IMR-90 (cell line): ENCODE measurements at regions not wholly inside any gene's neighbourhood (a gene's known extent, or its start where the extent isn't known, plus 50 kb on each side); places are given as distances from the start of the nearest gene placed in this dataset.

ENCODE experiments used
- ATAC-seq: fragments of 200-7000 bp; cut with Tn5 transposase; 2 replicates; pipeline ENCODE4 v1.9.1; 2020; ENCODE audit warnings: low read depth, mild to moderate bottlenecking, moderate library complexity
- BruUV-seq: library from RNA; stranded (reverse); fragments of 400-500 nt; replicated peaks from 2 replicates; lab custom pipeline; 2021; lab: Mats Ljungman, UMichigan
- CTCF ChIA-PET: fragments of 300-600 bp; formaldehyde crosslinking; extraction: SDS; loops from one replicate; lab custom pipeline; 2021; ENCODE audit warnings: antibody characterized with exemption; lab: Yijun Ruan, JAX
- POLR2A ChIA-PET: fragments of 300-600 bp; sonication (Branson Sonifier 250); formaldehyde crosslinking; loops from one replicate; lab custom pipeline; 2022; ENCODE audit warnings: antibody characterized with exemption; ENCODE audit not compliant: unreplicated experiment; lab: Charles Lee
- DNase-seq: peaks from one replicate; pipeline ENCODE4 v3.0.0; 2013
- H2AFZ ChIP-seq: replicated peaks from 2 replicates; pipeline ENCODE3; 2013; ENCODE audit warnings: low read length, mild to moderate bottlenecking; ENCODE audit not compliant: poor library complexity
- H2AK5ac ChIP-seq: 2 replicates; pipeline ENCODE4 v1.6.1; 2013; ENCODE audit warnings: low read depth, low read length, inconsistent platforms
- H2AK9ac ChIP-seq: replicated peaks from 2 replicates; pipeline ENCODE3; 2013; ENCODE audit warnings: mild to moderate bottlenecking, low read depth, low read length, moderate library complexity; ENCODE audit not compliant: poor library complexity
- H2BK120ac ChIP-seq: 2 replicates; pipeline ENCODE4 v1.6.1; 2013; ENCODE audit warnings: low read depth, low read length, inconsistent platforms
- H2BK15ac ChIP-seq: 3 replicates; pipeline ENCODE4 v1.6.1; 2013; ENCODE audit warnings: low read depth, low read length, inconsistent platforms
- H2BK20ac ChIP-seq: 2 replicates; pipeline ENCODE4 v1.6.1; 2013; ENCODE audit warnings: low read depth, mild to moderate bottlenecking, inconsistent platforms, low read length, moderate library complexity
- H2BK5ac ChIP-seq: 2 replicates; pipeline ENCODE4 v1.6.1; 2013; ENCODE audit warnings: mild to moderate bottlenecking, low read depth, low read length, inconsistent platforms; ENCODE audit not compliant: poor library complexity, severe bottlenecking
- H3K14ac ChIP-seq: replicated peaks from 2 replicates; pipeline ENCODE4 v1.6.1; 2013; ENCODE audit warnings: low read depth, low read length, inconsistent platforms
- H3K18ac ChIP-seq: 2 replicates; pipeline ENCODE4 v1.6.1; 2013; ENCODE audit warnings: low read depth, low read length, control low read depth
- H3K23ac ChIP-seq: 2 replicates; pipeline ENCODE4 v1.6.1; 2013; ENCODE audit warnings: low read depth, low read length, inconsistent platforms
- H3K27ac ChIP-seq: 2 replicates; pipeline ENCODE4 v1.5.1; 2013; ENCODE audit warnings: mild to moderate bottlenecking, control low read depth, low read length; ENCODE audit not compliant: insufficient read depth
- H3K27me3 ChIP-seq: 2 replicates; pipeline ENCODE4 v1.6.1; 2013; ENCODE audit warnings: low read length; ENCODE audit not compliant: control insufficient read depth, insufficient read depth
- H3K36me3 ChIP-seq: 2 replicates; pipeline ENCODE4 v1.6.1; 2013; ENCODE audit warnings: low read length, mixed read lengths; ENCODE audit not compliant: control insufficient read depth, insufficient read depth
- H3K4ac ChIP-seq: 2 replicates; pipeline ENCODE4 v1.6.1; 2013; ENCODE audit warnings: low read depth, low read length, inconsistent platforms
- H3K4me1 ChIP-seq: 2 replicates; pipeline ENCODE4 v1.6.1; 2013; ENCODE audit warnings: low read length, mixed read lengths; ENCODE audit not compliant: control insufficient read depth, insufficient read depth
- H3K4me2 ChIP-seq: 2 replicates; pipeline ENCODE4 v1.6.1; 2013; ENCODE audit warnings: low read depth, mild to moderate bottlenecking, control low read depth, low read length, moderate library complexity
- H3K4me3 ChIP-seq: 2 replicates; pipeline ENCODE4 v1.5.1; 2013; ENCODE audit warnings: low read depth, mild to moderate bottlenecking, control low read depth, low read length, moderate library complexity; ENCODE audit not compliant: insufficient read depth
- H3K56ac ChIP-seq: 2 replicates; pipeline ENCODE4 v1.6.1; 2013; ENCODE audit warnings: low read length, inconsistent platforms; ENCODE audit not compliant: insufficient read depth; ENCODE audit errors: extremely low read depth
- H3K79me1 ChIP-seq, 2 experiments: 2 replicates each; pipeline ENCODE4 v1.6.1; 2013; ENCODE audit warnings: low read length in 2 of 2, inconsistent platforms in 1 of 2, low read depth in 1 of 2
- H3K9ac ChIP-seq: 2 replicates; pipeline ENCODE4 v1.6.1; 2013; ENCODE audit warnings: low read depth, low read length, control low read depth
- H3K9me1 ChIP-seq: 2 replicates; pipeline ENCODE4 v1.6.1; 2013; ENCODE audit warnings: low read length, inconsistent platforms; ENCODE audit not compliant: insufficient read depth
- H3K9me3 ChIP-seq: 2 replicates; pipeline ENCODE4 v1.6.1; 2013; ENCODE audit warnings: low read length; ENCODE audit not compliant: control insufficient read depth, insufficient read depth
- H4K20me1 ChIP-seq: 2 replicates; pipeline ENCODE4 v1.6.1; 2013; ENCODE audit warnings: low read length, inconsistent platforms; ENCODE audit not compliant: insufficient read depth
- H4K5ac ChIP-seq: 2 replicates; pipeline ENCODE4 v1.6.1; 2013; ENCODE audit warnings: mild to moderate bottlenecking, low read depth, low read length, control low read depth
- H4K8ac ChIP-seq, 2 experiments: 2 replicates each; pipeline ENCODE4 v1.6.1; 2013; ENCODE audit warnings: low read depth in 2 of 2, low read length in 2 of 2, control low read depth in 1 of 2, inconsistent platforms in 1 of 2
- H4K91ac ChIP-seq: 2 replicates; pipeline ENCODE4 v1.6.1; 2013; ENCODE audit warnings: low read depth, low read length, inconsistent platforms; ENCODE audit not compliant: insufficient read depth
- CHD1 ChIP-seq: IDR thresholded peaks from 2 replicates; pipeline ENCODE4 v1.6.1; 2012; ENCODE audit warnings: low read depth, low read length, improper control_type of control experiment
- FOS ChIP-seq: fragments of 150-350 bp; IDR thresholded peaks from 2 replicates; pipeline ENCODE4 v1.6.1; 2016; ENCODE audit warnings: low read depth, low read length
- POLR2A ChIP-seq: IDR thresholded peaks from 2 replicates; pipeline ENCODE4 v1.6.1; 2012; ENCODE audit warnings: mild to moderate bottlenecking, low read depth, low read length
- WGBS, 2 experiments: methylation state at CpG; one replicate each; pipeline versions ENCODE4 v1.1.5 to v1.1.7; 2013; ENCODE audit warnings: missing lambda C conversion rate in 2 of 2; ENCODE audit not compliant: insufficient read length in 1 of 2; ENCODE audit errors: extremely low coverage in 2 of 2; 5-methylcytosine and 5-hydroxymethylcytosine counted together
- dilution Hi-C: fragments of 300-500 bp; cut with HindIII; formaldehyde crosslinking; loops from one replicate; pipeline ENCODE4 v1.14.3; 2018; ENCODE audit warnings: low sequenced_read_pairs; ENCODE audit not compliant: unreplicated experiment
- in situ Hi-C: fragments of 300-500 bp; cut with MboI; formaldehyde crosslinking; loops from 3 replicates; pipeline ENCODE4 v1.14.3; 2019; ENCODE audit warnings: low sequenced_read_pairs, inconsistent platforms, mixed read lengths
- intact Hi-C: fragments of 100-400 bp; cut with micrococcal nuclease; formaldehyde crosslinking; loops from 2 replicates; pipeline ENCODE4 v1.10.0; 2022

DNA sequence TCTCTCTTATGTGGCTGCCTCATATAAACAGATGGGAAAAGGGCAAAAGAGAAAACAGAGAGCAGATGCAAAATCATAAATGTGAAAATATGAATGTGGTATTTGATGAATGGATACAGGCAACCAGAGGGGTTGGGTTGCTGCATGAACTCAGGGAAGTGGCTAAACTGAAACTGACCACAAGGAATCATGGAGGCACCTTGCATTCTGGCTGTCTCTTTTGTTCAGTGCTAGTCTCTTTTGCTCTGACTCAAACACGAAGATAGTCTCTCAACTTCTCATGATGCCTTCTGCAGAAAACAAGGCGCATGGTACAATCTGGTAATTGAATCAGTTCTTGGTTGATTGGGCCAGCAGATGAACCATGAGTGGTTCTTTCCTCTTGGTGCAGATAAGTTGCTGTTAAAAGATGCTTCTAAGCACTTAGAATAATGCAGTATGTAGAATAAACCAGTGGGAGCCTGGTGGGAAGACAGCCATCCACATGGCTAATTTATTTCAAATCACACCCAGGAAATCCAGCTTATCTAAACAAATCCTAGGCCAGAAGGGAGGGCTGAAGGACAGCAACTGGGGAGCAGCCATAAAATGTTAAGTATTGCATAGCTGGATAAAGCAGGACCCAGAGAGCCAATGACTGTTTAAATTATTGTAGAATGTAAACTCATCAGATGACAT lies 64.2 kb downstream of the HLX start:
- Histone ChIP-seq H3K18ac (no peak overlapping the region), H3K9me1 (no peaks in the 10 kb centered on the region), H4K20me1 (no peaks in the 10 kb centered on the region), H3K79me1 (no peaks in the 10 kb centered on the region), H2AK5ac (no peak overlapping the region), H4K8ac (no peak overlapping the region), H2AK9ac (no peak overlapping the region), H3K27ac (no peak overlapping the region), H2BK5ac (no peak overlapping the region), H3K56ac (no peak overlapping the region), H2BK120ac (no peak overlapping the region), H4K5ac (no peak overlapping the region), H4K91ac (no peak overlapping the region), H3K9me3 (no peaks in the 10 kb centered on the region), H3K4me3 (no peak overlapping the region), H3K4ac (no peak overlapping the region), H3K23ac (0 out of 2 replicates have a peak overlapping the region, but pooled peaks have one; percentile 16), H3K9ac (no peak overlapping the region), H2AFZ (no peak overlapping the region), H3K4me1 (peaks cover 2% of the 10 kb centered on the region; the same call in 1 of the 2 replicates), H2BK20ac (no peak overlapping the region), H3K36me3 (no peaks in the 10 kb centered on the region), H2BK15ac (no peak overlapping the region), H3K14ac (no peak overlapping the region), H3K27me3 (no peaks in the 10 kb centered on the region; the same call in 1 of the 2 replicates), H3K4me2 (no peak overlapping the region)
- in situ Hi-C loops (no loop called here), intact Hi-C loops (loop anchor here (2.0 kb wide), 1 partner anchor 31 kb away; no protein-coding TSS in a partner anchor), dilution Hi-C loops (no loop called here)
- peak; percentile 29; the same call in 1 of the 2 replicates for ATAC-seq
- BruUV-seq, result no TSS peak
- ChIA-PET POLR2A (no interaction called here), CTCF (no interaction called here)
- no peak for DNase-seq
- TF ChIP-seq FOS, result no peak
- TF ChIP-seq POLR2A, result no peak
- no peak for TF ChIP-seq CHD1
- no CpG with 5 or more reads among the region's 2 CpGs for WGBS, 2 experiments
